Hindlimb muscle (tissue), 1 donor: ENCODE measurements at regions not wholly inside any gene's neighbourhood (a gene's known extent, or its start where the extent isn't known, plus 50 kb on each side); places are given as distances from the start of the nearest gene placed in this dataset.
"Not testable (repeated sequence)": the region's sequence is repeated elsewhere in the genome, so short reads cannot be mapped to it uniquely, and the experiment has no call there.

Experiments
- DNase-seq: peaks from one replicate; pipeline ENCODE4 v3.0.0-alpha.2; 2013

- DNase-seq: no peak
Observed at GRCh38 chr22:48070760-48071159, 1308.3 kb downstream of the TBC1D22A start.

- no peak for DNase-seq
Observed at GRCh38 chr22:48070083-48070482, 1307.6 kb downstream of the TBC1D22A start.

GRCh38 chr22:48069256-48069655, 1306.8 kb downstream of the TBC1D22A start:
- no peak for DNase-seq

GRCh38 chr22:48068323-48068885, 1306.0 kb downstream of the TBC1D22A start:
- DNase-seq: no peak

GRCh38 chr22:48065892-48066291, 1303.4 kb downstream of the TBC1D22A start:
- DNase-seq: no peak

GRCh38 chr22:48061726-48062125, 1299.3 kb downstream of the TBC1D22A start:
- DNase-seq: no peak

GRCh38 chr22:48060266-48060665, 1297.8 kb downstream of the TBC1D22A start:
- DNase-seq: no peak

- DNase-seq: not testable (repeated sequence)
Observed at GRCh38 chr22:48059521-48059920, 1297.1 kb downstream of the TBC1D22A start.

- no peak for DNase-seq
Observed at GRCh38 chr22:48057116-48057835, 1294.8 kb downstream of the TBC1D22A start.

- DNase-seq: no peak
Observed at GRCh38 chr22:48055827-48056226, 1293.4 kb downstream of the TBC1D22A start.

GRCh38 chr22:48055185-48055584, 1292.7 kb downstream of the TBC1D22A start:
- no peak for DNase-seq

- no peak for DNase-seq
Observed at GRCh38 chr22:48054596-48054995, 1292.1 kb downstream of the TBC1D22A start.

GRCh38 chr22:48053973-48054372, 1291.5 kb downstream of the TBC1D22A start:
- DNase-seq: no peak

- DNase-seq: no peak
Observed at GRCh38 chr22:48053486-48053885, 1291.0 kb downstream of the TBC1D22A start.

- DNase-seq: no peak
Observed at GRCh38 chr22:48052621-48052890, 1290.1 kb downstream of the TBC1D22A start.

GRCh38 chr22:48051796-48052620, 1289.6 kb downstream of the TBC1D22A start:
- no peak for DNase-seq

- DNase-seq: no peak
Observed at GRCh38 chr22:48050836-48051235, 1288.4 kb downstream of the TBC1D22A start.

- no peak for DNase-seq
Observed at GRCh38 chr22:48049116-48049515, 1286.7 kb downstream of the TBC1D22A start.

GRCh38 chr22:48047722-48048500, 1285.5 kb downstream of the TBC1D22A start:
- no peak for DNase-seq

GRCh38 chr22:48045369-48045768, 1282.9 kb downstream of the TBC1D22A start:
- DNase-seq: no peak

GRCh38 chr22:48044487-48045060, 1282.1 kb downstream of the TBC1D22A start:
- no peak for DNase-seq

- DNase-seq: no peak
Observed at GRCh38 chr22:48043581-48043980, 1281.1 kb downstream of the TBC1D22A start.
